ENCODE measurements at regions not wholly inside any gene's neighbourhood (a gene's known extent, or its start where the extent isn't known, plus 50 kb on each side); places are given as distances from the start of the nearest gene placed in this dataset.

- DNase-seq (ENCODE audit: low spot score, unreplicated experiment) = no peak
- Mint-ChIP-seq H3K4me3 (ENCODE audit: low read depth) (no peak overlapping the region), H3K27ac (no peak overlapping the region), H3K27me3 (peaks cover 56% of the 10 kb centered on the region), H3K36me3 (ENCODE audit: insufficient read depth) (no peaks in the 10 kb centered on the region), H3K9me3 (ENCODE audit: low read depth) (no peaks in the 10 kb centered on the region), H3K4me1 (ENCODE audit: low read depth) (peaks cover 3% of the 10 kb centered on the region)
- TF ChIP-seq CTCF (IDR thresholded peaks at IDR 0.05; ENCODE audit: unreplicated experiment) = no peak
Measured at GRCh38 chr11:119480380-119481020, 57.5 kb upstream of the THY1 start.

GRCh38 chr11:119479685-119480275 lies 56.8 kb upstream of the THY1 start:
- peaks cover 3% of the 10 kb centered on the region for H3K4me1 Mint-ChIP-seq (ENCODE audit: low read depth)
- peaks cover 53% of the 10 kb centered on the region for H3K27me3 Mint-ChIP-seq
- TF ChIP-seq CTCF (IDR thresholded peaks at IDR 0.05; ENCODE audit: unreplicated experiment) = peak; percentile 65
- no peaks in the 10 kb centered on the region for H3K9me3 Mint-ChIP-seq (ENCODE audit: low read depth)
- DNase-seq (ENCODE audit: low spot score, unreplicated experiment) = no peak
- no peak overlapping the region for H3K27ac Mint-ChIP-seq
- H3K4me3 Mint-ChIP-seq (ENCODE audit: low read depth) = no peak overlapping the region
- H3K36me3 Mint-ChIP-seq (ENCODE audit: insufficient read depth) = no peaks in the 10 kb centered on the region

GRCh38 chr11:119478711-119479285 lies 55.8 kb upstream of the THY1 start:
- no peak for DNase-seq (ENCODE audit: low spot score, unreplicated experiment)
- no peak for TF ChIP-seq CTCF (IDR thresholded peaks at IDR 0.05; ENCODE audit: unreplicated experiment)
- H3K4me3 Mint-ChIP-seq (ENCODE audit: low read depth) = no peak overlapping the region

GRCh38 chr11:119476666-119477331 lies 53.8 kb upstream of the THY1 start:
- Mint-ChIP-seq H3K27me3 (peaks cover 49% of the 10 kb centered on the region), H3K36me3 (ENCODE audit: insufficient read depth) (no peaks in the 10 kb centered on the region), H3K27ac (no peak overlapping the region), H3K9me3 (ENCODE audit: low read depth) (no peaks in the 10 kb centered on the region), H3K4me1 (ENCODE audit: low read depth) (peaks cover 3% of the 10 kb centered on the region), H3K4me3 (ENCODE audit: low read depth) (no peak overlapping the region)
- DNase-seq (ENCODE audit: low spot score, unreplicated experiment) = peak; percentile 5
- no peak for TF ChIP-seq CTCF (IDR thresholded peaks at IDR 0.05; ENCODE audit: unreplicated experiment)

More at GRCh38 chr11:119478711-119479285, 55.8 kb upstream of the THY1 start:
- Mint-ChIP-seq H3K4me1 (ENCODE audit: low read depth) (peaks cover 3% of the 10 kb centered on the region), H3K36me3 (ENCODE audit: insufficient read depth) (no peaks in the 10 kb centered on the region), H3K27ac (no peak overlapping the region), H3K27me3 (peaks cover 46% of the 10 kb centered on the region), H3K9me3 (ENCODE audit: low read depth) (no peaks in the 10 kb centered on the region)

GRCh38 chr11:119476038-119476437 lies 53.1 kb upstream of the THY1 start:
- no peak for TF ChIP-seq CTCF (IDR thresholded peaks at IDR 0.05; ENCODE audit: unreplicated experiment)
- no peaks in the 10 kb centered on the region for H3K36me3 Mint-ChIP-seq (ENCODE audit: insufficient read depth)

More at GRCh38 chr11:119476038-119476437, 53.1 kb upstream of the THY1 start:
- Mint-ChIP-seq H3K27me3 (peaks cover 48% of the 10 kb centered on the region), H3K9me3 (ENCODE audit: low read depth) (no peaks in the 10 kb centered on the region), H3K27ac (no peak overlapping the region), H3K4me1 (ENCODE audit: low read depth) (peaks cover under 1% of the 10 kb centered on the region), H3K4me3 (ENCODE audit: low read depth) (no peak overlapping the region)
- DNase-seq (ENCODE audit: low spot score, unreplicated experiment) = no peak

Data from progenitor cell of endocrine pancreas (in vitro differentiated cells).